ENCODE measurements at regions not wholly inside any gene's neighbourhood (a gene's known extent, or its start where the extent isn't known, plus 50 kb on each side); places are given as distances from the start of the nearest gene placed in this dataset.

- DNase-seq (ENCODE audit: low spot score) (no peak), ATAC-seq (ENCODE audit: low read depth) (no peak)
- no peaks in the 10 kb centered on the region for H3K9me3 ChIP-seq (ENCODE audit: severe bottlenecking)
- no peak overlapping the region for H3K4me3 ChIP-seq (ENCODE audit: severe bottlenecking)
- TF ChIP-seq CTCF (IDR thresholded peaks at IDR 0.05; ENCODE audit: poor library complexity, severe bottlenecking), result no peak
- no peak overlapping the region for H3K27ac ChIP-seq (ENCODE audit: poor library complexity, severe bottlenecking)
- H3K4me1 ChIP-seq (ENCODE audit: insufficient read depth, poor library complexity, severe bottlenecking), result no peaks in the 10 kb centered on the region
- H3K27me3 ChIP-seq (ENCODE audit: insufficient read depth, poor library complexity, severe bottlenecking), result no peaks in the 10 kb centered on the region
- H3K36me3 ChIP-seq (ENCODE audit: low read depth), result no peaks in the 10 kb centered on the region
Observed at GRCh38 chr2:106010818-106011355, 183.2 kb downstream of the UXS1 start.

- no peak for TF ChIP-seq CTCF (IDR thresholded peaks at IDR 0.05; ENCODE audit: poor library complexity, severe bottlenecking)
- Histone ChIP-seq H3K9me3 (ENCODE audit: severe bottlenecking) (peaks cover 3% of the 10 kb centered on the region), H3K4me1 (ENCODE audit: insufficient read depth, poor library complexity, severe bottlenecking) (no peaks in the 10 kb centered on the region), H3K4me3 (ENCODE audit: severe bottlenecking) (no peak overlapping the region), H3K27ac (ENCODE audit: poor library complexity, severe bottlenecking) (no peak overlapping the region), H3K36me3 (ENCODE audit: low read depth) (no peaks in the 10 kb centered on the region), H3K27me3 (ENCODE audit: insufficient read depth, poor library complexity, severe bottlenecking) (no peaks in the 10 kb centered on the region)
- no peak for DNase-seq (ENCODE audit: low spot score)
- ATAC-seq (ENCODE audit: low read depth), result no peak
Observed at GRCh38 chr2:106009096-106009495, 185.0 kb downstream of the UXS1 start.

- Histone ChIP-seq H3K4me3 (ENCODE audit: severe bottlenecking) (no peak overlapping the region), H3K9me3 (ENCODE audit: severe bottlenecking) (peaks cover 3% of the 10 kb centered on the region), H3K36me3 (ENCODE audit: low read depth) (no peaks in the 10 kb centered on the region), H3K27me3 (ENCODE audit: insufficient read depth, poor library complexity, severe bottlenecking) (no peaks in the 10 kb centered on the region), H3K4me1 (ENCODE audit: insufficient read depth, poor library complexity, severe bottlenecking) (no peaks in the 10 kb centered on the region), H3K27ac (ENCODE audit: poor library complexity, severe bottlenecking) (no peak overlapping the region)
- DNase-seq (ENCODE audit: low spot score), result no peak
- ATAC-seq (ENCODE audit: low read depth), result no peak
- TF ChIP-seq CTCF (IDR thresholded peaks at IDR 0.05; ENCODE audit: poor library complexity, severe bottlenecking), result no peak
Observed at GRCh38 chr2:106004851-106005250, 189.2 kb downstream of the UXS1 start.

- DNase-seq (ENCODE audit: low spot score) (no peak), ATAC-seq (ENCODE audit: low read depth) (no peak)
- no peak for TF ChIP-seq CTCF (IDR thresholded peaks at IDR 0.05; ENCODE audit: poor library complexity, severe bottlenecking)
- Histone ChIP-seq H3K4me3 (ENCODE audit: severe bottlenecking) (no peak overlapping the region), H3K4me1 (ENCODE audit: insufficient read depth, poor library complexity, severe bottlenecking) (no peaks in the 10 kb centered on the region), H3K36me3 (ENCODE audit: low read depth) (no peaks in the 10 kb centered on the region), H3K27ac (ENCODE audit: poor library complexity, severe bottlenecking) (no peak overlapping the region), H3K27me3 (ENCODE audit: insufficient read depth, poor library complexity, severe bottlenecking) (no peaks in the 10 kb centered on the region), H3K9me3 (ENCODE audit: severe bottlenecking) (peaks cover 2% of the 10 kb centered on the region)
Observed at GRCh38 chr2:105999211-105999989, 194.7 kb downstream of the UXS1 start.

- no peak for ATAC-seq (ENCODE audit: low read depth)
- TF ChIP-seq CTCF (IDR thresholded peaks at IDR 0.05; ENCODE audit: poor library complexity, severe bottlenecking), result no peak
Observed at GRCh38 chr2:105997711-105998110, 196.4 kb downstream of the UXS1 start.

More at GRCh38 chr2:105997711-105998110, 196.4 kb downstream of the UXS1 start:
- H3K4me1 ChIP-seq (ENCODE audit: insufficient read depth, poor library complexity, severe bottlenecking), result no peaks in the 10 kb centered on the region
- no peaks in the 10 kb centered on the region for H3K27me3 ChIP-seq (ENCODE audit: insufficient read depth, poor library complexity, severe bottlenecking)
- H3K9me3 ChIP-seq (ENCODE audit: severe bottlenecking), result peaks cover 2% of the 10 kb centered on the region
- no peaks in the 10 kb centered on the region for H3K36me3 ChIP-seq (ENCODE audit: low read depth)
- H3K27ac ChIP-seq (ENCODE audit: poor library complexity, severe bottlenecking), result no peak overlapping the region
- DNase-seq (ENCODE audit: low spot score), result no peak
- H3K4me3 ChIP-seq (ENCODE audit: severe bottlenecking), result no peak overlapping the region

Data from RWPE2 (cell line).